K562 (cell line): ENCODE measurements at regions not wholly inside any gene's neighbourhood (a gene's known extent, or its start where the extent isn't known, plus 50 kb on each side); places are given as distances from the start of the nearest gene placed in this dataset.

Source experiments
- ATAC-seq: fragments of 200-7000 bp; cut with Tn5 transposase; 3 replicates; pipeline ENCODE4 v1.9.1; 2020; ENCODE audit warnings: moderate library complexity
- BruUV-seq: library from RNA; stranded (reverse); fragments of 400-500 nt; replicated peaks from 2 replicates; lab custom pipeline; 2021; lab: Mats Ljungman, UMichigan
- CTCF ChIA-PET: fragments of 300-600 bp; formaldehyde crosslinking; extraction: SDS; loops from one replicate; lab custom pipeline; 2021; ENCODE audit warnings: low intra/inter-chr PET ratio; lab: Yijun Ruan, JAX
- POLR2A ChIA-PET: fragments of 300-600, 350-650 bp; sonication (Branson Sonifier 250); formaldehyde crosslinking; extraction: SDS; loops from one replicate; lab custom pipeline; 2021; ENCODE audit warnings: antibody characterized with exemption, inconsistent platforms; lab: Yijun Ruan, JAX
- DNase-seq, 4 experiments: peaks; one replicate each; pipeline versions ENCODE4 v3.0.0 to v3.0.0-alpha.2; 2011 to 2018; ENCODE audit warnings: low spot score in 3 of 4, mixed read lengths in 3 of 4; ENCODE audit errors: extremely low read depth in 1 of 4
- FAIRE-seq: peaks from 2 replicates; lab custom pipeline; 2011; peaks lifted over from hg19 to GRCh38; lab: Jason Lieb, UNC
- H2AFZ ChIP-seq: 2 replicates; pipeline ENCODE4 v1.6.0; 2011; ENCODE audit warnings: low read depth, low read length, control low read depth, inconsistent platforms
- H3K27ac ChIP-seq: fragments of 200-600 bp; 3 replicates; pipeline ENCODE4 v1.8.0; 2011; ENCODE audit warnings: low read depth, mild to moderate bottlenecking, control low read depth, inconsistent platforms, low read length, moderate library complexity, mixed read lengths; ENCODE audit errors: extremely low read depth
- H3K27me3 ChIP-seq, 2 experiments: fragments of 300-600 bp in 1 of 2; 2 replicates in 1 of 2; 3 replicates in 1 of 2; pipeline versions ENCODE4 v1.6.0 to v1.8.0; 2011; ENCODE audit warnings: inconsistent platforms in 2 of 2, low read length in 2 of 2, mild to moderate bottlenecking in 1 of 2, mixed read lengths in 1 of 2, moderate library complexity in 1 of 2; ENCODE audit not compliant: control insufficient read depth in 2 of 2, insufficient read depth in 2 of 2
- H3K36me3 ChIP-seq: fragments of 300-600 bp; 3 replicates; pipeline ENCODE4 v1.8.0; 2011; ENCODE audit warnings: mild to moderate bottlenecking, low read length, inconsistent platforms; ENCODE audit not compliant: control insufficient read depth, insufficient read depth
- H3K4me1 ChIP-seq, 2 experiments: fragments of 200-600 bp in 1 of 2; replicated peaks in 1 of 2; 2 replicates in 1 of 2; 3 replicates in 1 of 2; pipeline versions ENCODE4 v1.5.1 to v1.8.0; 2011; ENCODE audit warnings: inconsistent platforms in 2 of 2, low read length in 2 of 2, mild to moderate bottlenecking in 1 of 2, mixed read lengths in 1 of 2, moderate library complexity in 1 of 2; ENCODE audit not compliant: control insufficient read depth in 2 of 2, insufficient read depth in 2 of 2
- H3K4me2 ChIP-seq: 2 replicates; pipeline ENCODE4 v1.6.1; 2011; ENCODE audit warnings: low read length, control low read depth, inconsistent platforms, mixed read lengths; ENCODE audit not compliant: insufficient read depth
- H3K4me3 ChIP-seq: fragments of 200-600 bp; sonication (generic), shearing (Covaris generic); 2 replicates; pipeline ENCODE4 v1.5.1; 2016; ENCODE audit warnings: control low read depth, inconsistent platforms
- H3K79me2 ChIP-seq: fragments of 200-600 bp; 3 replicates; pipeline ENCODE4 v1.8.0; 2011; ENCODE audit warnings: low read length, inconsistent platforms; ENCODE audit not compliant: control insufficient read depth, insufficient read depth
- H3K9ac ChIP-seq, 2 experiments: 2 replicates each; pipeline versions ENCODE4 v1.6.0 to v1.6.1; 2011; ENCODE audit warnings: low read depth in 2 of 2, low read length in 2 of 2, control low read depth in 1 of 2, inconsistent platforms in 1 of 2, mild to moderate bottlenecking in 1 of 2, mixed read lengths in 1 of 2; ENCODE audit not compliant: insufficient read depth in 1 of 2
- H3K9me1 ChIP-seq: one replicate; pipeline ENCODE4 v1.6.0; 2011; ENCODE audit warnings: inconsistent platforms, mild to moderate bottlenecking, low read length, moderate library complexity; ENCODE audit not compliant: control insufficient read depth, insufficient read depth
- H3K9me3 ChIP-seq: replicated peaks from 2 replicates; pipeline ENCODE4 v1.5.1; 2011; ENCODE audit warnings: low read depth, low read length, inconsistent platforms; ENCODE audit not compliant: control insufficient read depth, insufficient read depth
- H4K20me1 ChIP-seq: replicated peaks from 2 replicates; pipeline ENCODE4 v1.6.1; 2011; ENCODE audit warnings: low read length, inconsistent platforms, mixed read lengths; ENCODE audit not compliant: control insufficient read depth, insufficient read depth
- ETV1 ChIP-seq: fragments of 450-650 bp; conservative IDR thresholded peaks from 2 replicates; pipeline ENCODE4 v1.6.1; 2016; ENCODE audit warnings: missing genetic modification characterization, control low read depth, low read depth, missing compliant biosample characterization
- TCF3 ChIP-seq: sonication (generic); formaldehyde crosslinking; IDR thresholded peaks from 2 replicates; pipeline ENCODE4 v1.4.0; 2020; ENCODE audit warnings: mild to moderate bottlenecking, missing genetic modification reagents
- WGBS: fragments of 100-300 bp; shearing (Covaris generic); methylation state at CpG from one replicate; pipeline ENCODE4 v1.1.6; 2016; ENCODE audit warnings: low coverage, mixed read lengths; ENCODE audit not compliant: insufficient coverage; ENCODE audit errors: missing lambda C conversion rate; 5-methylcytosine and 5-hydroxymethylcytosine counted together
- in situ Hi-C: fragments of 300-500 bp; cut with MboI; formaldehyde crosslinking; loops from 4 replicates; pipeline ENCODE4 v1.15.0; 2018; ENCODE audit warnings: inconsistent platforms, mixed read lengths
- intact Hi-C: fragments of 100-400 bp; cut with micrococcal nuclease; formaldehyde crosslinking; loops from 2 replicates; pipeline ENCODE4 v1.14.2; 2022
- TF ChIP-seq, protein P1 (sequence below), 2 experiments: fragments of 450-650 bp; formaldehyde crosslinking in 1 of 2; IDR thresholded peaks; 2 replicates each; pipeline versions ENCODE4 v1.4.0 to v1.6.1; 2014 to 2020; ENCODE audit warnings: mild to moderate bottlenecking in 2 of 2, borderline replicate concordance in 1 of 2, low read depth in 1 of 2

DNA sequence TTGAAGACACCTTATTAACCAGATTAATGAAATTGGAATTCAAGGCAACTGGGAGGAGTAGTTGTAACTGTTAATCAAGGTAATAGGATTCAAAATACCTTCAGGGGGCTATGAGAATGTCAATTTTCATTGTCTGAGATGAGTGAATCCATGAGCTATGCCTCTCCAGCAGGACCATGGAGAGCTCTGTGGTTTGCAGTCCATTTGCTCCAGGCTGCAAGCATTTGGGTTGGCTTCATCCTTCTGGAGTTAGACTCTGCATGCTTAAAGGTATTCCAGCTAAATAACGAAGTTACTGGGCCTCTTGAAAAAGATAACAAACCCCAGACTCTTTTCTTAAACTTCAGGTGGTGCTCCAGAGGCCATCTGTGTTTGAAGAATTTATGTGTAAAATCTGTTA is 207.1 kb upstream of the SLC8A1 start:
- H3K4me1 ChIP-seq, result no peaks in the 10 kb centered on the region
- POLR2A ChIA-PET, result no interaction called here
- TF ChIP-seq ETV1 (no peak), TCF3 (CRISPR knock-in tag) (no peak)
- TF ChIP-seq, protein P1, sequence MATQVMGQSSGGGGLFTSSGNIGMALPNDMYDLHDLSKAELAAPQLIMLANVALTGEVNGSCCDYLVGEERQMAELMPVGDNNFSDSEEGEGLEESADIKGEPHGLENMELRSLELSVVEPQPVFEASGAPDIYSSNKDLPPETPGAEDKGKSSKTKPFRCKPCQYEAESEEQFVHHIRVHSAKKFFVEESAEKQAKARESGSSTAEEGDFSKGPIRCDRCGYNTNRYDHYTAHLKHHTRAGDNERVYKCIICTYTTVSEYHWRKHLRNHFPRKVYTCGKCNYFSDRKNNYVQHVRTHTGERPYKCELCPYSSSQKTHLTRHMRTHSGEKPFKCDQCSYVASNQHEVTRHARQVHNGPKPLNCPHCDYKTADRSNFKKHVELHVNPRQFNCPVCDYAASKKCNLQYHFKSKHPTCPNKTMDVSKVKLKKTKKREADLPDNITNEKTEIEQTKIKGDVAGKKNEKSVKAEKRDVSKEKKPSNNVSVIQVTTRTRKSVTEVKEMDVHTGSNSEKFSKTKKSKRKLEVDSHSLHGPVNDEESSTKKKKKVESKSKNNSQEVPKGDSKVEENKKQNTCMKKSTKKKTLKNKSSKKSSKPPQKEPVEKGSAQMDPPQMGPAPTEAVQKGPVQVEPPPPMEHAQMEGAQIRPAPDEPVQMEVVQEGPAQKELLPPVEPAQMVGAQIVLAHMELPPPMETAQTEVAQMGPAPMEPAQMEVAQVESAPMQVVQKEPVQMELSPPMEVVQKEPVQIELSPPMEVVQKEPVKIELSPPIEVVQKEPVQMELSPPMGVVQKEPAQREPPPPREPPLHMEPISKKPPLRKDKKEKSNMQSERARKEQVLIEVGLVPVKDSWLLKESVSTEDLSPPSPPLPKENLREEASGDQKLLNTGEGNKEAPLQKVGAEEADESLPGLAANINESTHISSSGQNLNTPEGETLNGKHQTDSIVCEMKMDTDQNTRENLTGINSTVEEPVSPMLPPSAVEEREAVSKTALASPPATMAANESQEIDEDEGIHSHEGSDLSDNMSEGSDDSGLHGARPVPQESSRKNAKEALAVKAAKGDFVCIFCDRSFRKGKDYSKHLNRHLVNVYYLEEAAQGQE (IDR thresholded peaks at IDR 0.05; ENCODE audit: borderline replicate concordance), result 0 out of 2 replicates have a peak, but pooled peaks have one; percentile 24
- TF ChIP-seq, protein P1 (CRISPR knock-in tag; IDR thresholded peaks at IDR 0.05; ENCODE audit: low read depth), result no peak
- TF ChIP-seq, all 486 proteins: peak for 1
- intact Hi-C loops, result no loop called here
- Histone ChIP-seq H3K79me2 (no peaks in the 10 kb centered on the region), H2AFZ (no peak overlapping the region), H3K27me3 (no peaks in the 10 kb centered on the region), H3K9ac (no peak overlapping the region), H4K20me1 (no peaks in the 10 kb centered on the region), H3K27ac (no peak overlapping the region), H3K9me3 (no peaks in the 10 kb centered on the region), H3K4me2 (no peak overlapping the region), H3K4me3 (no peak overlapping the region), H3K36me3 (no peaks in the 10 kb centered on the region), H3K9me1 (no peaks in the 10 kb centered on the region)
- FAIRE-seq (no peak), ATAC-seq (no peak), DNase-seq (no peak)
- CTCF ChIA-PET, result no interaction called here
- in situ Hi-C loops, result no loop called here
- no TSS peak for BruUV-seq
- 0% methylated on average over 1 of the region's 1 CpG for WGBS
